ENCODE measurements at regions not wholly inside any gene's neighbourhood (a gene's known extent, or its start where the extent isn't known, plus 50 kb on each side); places are given as distances from the start of the nearest gene placed in this dataset.

GRCh38 chr15:31208817-31209216 lies 107.3 kb upstream of the TRPM1 start (continued):
- TF ChIP-seq ZNF592 (IDR thresholded peaks at IDR 0.05) = no peak
- TF ChIP-seq BHLHE40 (IDR thresholded peaks at IDR 0.05; ENCODE audit: borderline replicate concordance in 1 of 2, low read depth in 2 of 2, low read length in 1 of 2) = no peak

- intact Hi-C loops (cut with micrococcal nuclease; ENCODE audit: unreplicated experiment) (no loop called here), in situ Hi-C loops (cut with MboI) (no loop called here)
- DNase-seq (ENCODE audit: low read depth, low spot score) (no peak), ATAC-seq (no peak), FAIRE-seq (no peak)
- 81% methylated on average over 4 of the region's 4 CpGs for WGBS (ENCODE audit: insufficient coverage, insufficient replicate concordance, low lambda C conversion rate, missing lambda C conversion rate)
- H3K36me3 ChIP-seq (ENCODE audit: control insufficient read depth in 2 of 2, insufficient read depth in 2 of 2, low read length in 1 of 2) = no peaks in the 10 kb centered on the region
- no peaks in the 10 kb centered on the region; the same call in 1 of the 2 replicates for H3K79me2 ChIP-seq (ENCODE audit: control insufficient read depth, insufficient read depth, low read length)
- H3K4me2 ChIP-seq (ENCODE audit: control insufficient read depth, insufficient read depth) = no peak overlapping the region
- ChIA-PET CTCF (interaction anchor here (2.5 kb wide), 1 partner anchor 223 kb away, joined by 6 read pairs; no protein-coding TSS in a partner anchor), POLR2A (no interaction called here), SMC1A (ENCODE audit: uncharacterized antibody, unreplicated experiment) (interaction anchor here (0.9 to 1.3 kb wide), 3 partner anchors 12 to 277 kb away, joined by 3 to 5 read pairs (median 3); no protein-coding TSS in a partner anchor), RAD21 (ENCODE audit: unreplicated experiment) (no interaction called here)
- no TSS peak for BruUV-seq (replicated peaks)
- TF ChIP-seq HDAC2 (IDR thresholded peaks at IDR 0.05) (no peak), NFYB (IDR thresholded peaks at IDR 0.05; ENCODE audit: insufficient read depth, low read depth, low read length) (no peak), NBN (IDR thresholded peaks at IDR 0.05) (no peak), POLR2A (IDR thresholded peaks at IDR 0.05; ENCODE audit: low read depth, low read length) (no peak), SIN3A (IDR thresholded peaks at IDR 0.05; ENCODE audit: low read depth, low read length) (no peak), GABPA (IDR thresholded peaks at IDR 0.05; ENCODE audit: low read depth) (no peak), SREBF1 (IDR thresholded peaks at IDR 0.05; ENCODE audit: low read length) (no peak), PML (IDR thresholded peaks at IDR 0.05; ENCODE audit: low read length) (no peak), MAX (IDR thresholded peaks at IDR 0.05; ENCODE audit: low read depth, low read length) (no peak), NFYA (IDR thresholded peaks at IDR 0.05; ENCODE audit: borderline replicate concordance, low read depth, low read length) (no peak), SIX5 (IDR thresholded peaks at IDR 0.05; ENCODE audit: low read depth, low read length, severe bottlenecking) (no peak), BHLHE40 (IDR thresholded peaks at IDR 0.05; ENCODE audit: borderline replicate concordance in 1 of 2, low read depth in 2 of 2, low read length in 1 of 2) (no peak), TAF1 (IDR thresholded peaks at IDR 0.05; ENCODE audit: borderline replicate concordance, low read depth, low read length) (no peak), TARDBP (IDR thresholded peaks at IDR 0.05; ENCODE audit: borderline replicate concordance) (no peak), ZBTB4 (CRISPR knock-in tag; IDR thresholded peaks at IDR 0.05) (no peak)
- H2AFZ ChIP-seq (ENCODE audit: control insufficient read depth, low read depth, low read length) = no peak overlapping the region
- H3K4me3 ChIP-seq = no peak overlapping the region
- no peaks in the 10 kb centered on the region for H4K20me1 ChIP-seq (ENCODE audit: control insufficient read depth, insufficient read depth)
- no peak overlapping the region for H3K9ac ChIP-seq (ENCODE audit: control insufficient read depth, insufficient read depth, low read length)
- H3K4me1 ChIP-seq (ENCODE audit: control insufficient read depth, insufficient read depth, low read length) = peaks cover 6% of the 10 kb centered on the region
- no peak overlapping the region for H3K27ac ChIP-seq (ENCODE audit: control insufficient read depth, insufficient read depth)
- no peaks in the 10 kb centered on the region for H3K27me3 ChIP-seq (replicated peaks in 1 of 2; ENCODE audit: control insufficient read depth in 2 of 2, insufficient read depth in 2 of 2, low read length in 1 of 2)
- H3K9me3 ChIP-seq (replicated peaks; ENCODE audit: control insufficient read depth, insufficient read depth, low read length) = peaks cover 3% of the 10 kb centered on the region; the same call in 1 of the 3 replicates
Observed at GRCh38 chr15:31211353-31211752, 109.8 kb upstream of the TRPM1 start.
